ENCODE measurements at regions not wholly inside any gene's neighbourhood (a gene's known extent, or its start where the extent isn't known, plus 50 kb on each side); places are given as distances from the start of the nearest gene placed in this dataset.
"Not testable (repeated sequence)": the region's sequence is repeated elsewhere in the genome, so short reads cannot be mapped to it uniquely, and the experiment has no call there.

DNA sequence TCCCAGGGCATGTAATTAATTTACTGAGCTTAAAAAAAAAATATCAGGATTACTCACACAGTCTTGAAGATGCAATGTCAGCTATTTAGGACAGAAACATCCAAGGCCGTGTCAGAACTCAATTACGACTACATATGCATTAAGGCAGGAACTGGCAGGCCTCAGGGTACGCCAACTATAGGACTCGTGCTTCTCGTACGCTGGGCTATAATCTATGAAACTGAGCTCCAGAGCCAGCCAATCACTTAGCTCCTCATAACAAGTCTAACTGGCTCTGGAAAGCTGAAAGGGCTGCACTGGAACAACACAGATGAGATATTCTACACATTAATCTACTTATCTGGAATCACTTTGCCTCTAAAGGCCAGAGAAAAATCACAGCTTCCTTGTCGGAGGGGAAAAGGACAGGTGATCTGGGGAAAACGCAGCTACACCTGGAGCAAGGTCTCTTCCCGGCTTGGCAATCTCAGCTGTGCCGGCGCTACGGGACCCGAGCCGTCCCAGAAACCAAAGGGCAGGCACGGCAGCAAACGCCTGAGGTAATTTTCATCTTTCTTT, 212.0 kb downstream of the DEPDC1B start:
- DNase-seq = peak; percentile 12

- no peak for DNase-seq
These were observed 212.5 kb downstream of the DEPDC1B start for GRCh38 chr5:60487476-60487875.

DNA sequence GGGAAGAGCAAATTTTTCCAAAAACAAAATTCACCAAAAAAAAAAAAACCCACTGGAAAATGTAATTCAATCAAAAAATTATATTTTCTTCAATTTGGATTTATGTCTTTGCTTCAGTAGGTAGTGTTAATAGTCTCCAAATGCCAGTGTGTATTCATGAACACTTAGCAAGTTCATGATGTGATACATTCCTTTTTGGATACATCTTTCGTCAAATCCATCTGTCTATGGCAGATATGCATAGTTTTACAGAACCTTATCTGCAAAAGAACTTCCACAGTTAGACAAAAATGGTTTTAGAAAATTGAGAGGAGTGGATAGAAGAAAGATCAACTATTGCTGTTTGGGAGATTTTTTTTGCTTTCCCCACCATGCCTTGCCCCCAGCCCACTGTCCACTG, 214.6 kb downstream of the DEPDC1B start:
- no peak for DNase-seq

DNA sequence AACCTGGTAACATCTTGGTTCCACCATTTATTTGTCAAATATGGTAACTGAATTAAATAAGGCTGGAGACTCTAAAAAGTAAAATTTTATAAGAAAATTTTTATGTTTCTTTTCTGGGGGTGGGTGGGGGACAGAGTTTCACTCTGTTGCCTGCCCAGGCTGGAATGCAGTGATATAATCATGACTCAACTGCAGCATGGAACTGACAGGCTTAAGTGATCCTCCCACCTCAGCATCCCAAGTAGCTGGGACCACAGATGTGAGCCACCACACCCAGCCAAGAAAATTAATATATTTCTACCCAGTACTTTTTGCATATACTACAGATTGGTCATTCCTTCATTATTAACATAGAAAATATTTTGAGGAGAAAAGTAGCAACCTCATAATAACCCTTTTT, 216.9 kb downstream of the DEPDC1B start:
- no peak for DNase-seq

- DNase-seq = no peak
These were observed 217.7 kb downstream of the DEPDC1B start for GRCh38 chr5:60482301-60482700.

GRCh38 chr5:60479542-60479941, 220.4 kb downstream of the DEPDC1B start:
- no peak for DNase-seq

GRCh38 chr5:60477849-60478248, 222.1 kb downstream of the DEPDC1B start:
- DNase-seq = no peak

- no peak for DNase-seq
These were observed 226.3 kb downstream of the DEPDC1B start for GRCh38 chr5:60473654-60474053.

GRCh38 chr5:60473027-60473426, 226.9 kb downstream of the DEPDC1B start:
- DNase-seq = not testable (repeated sequence)

GRCh38 chr5:60470881-60471280, 229.1 kb downstream of the DEPDC1B start:
- no peak for DNase-seq

- DNase-seq = no peak
These were observed 230.7 kb downstream of the DEPDC1B start for GRCh38 chr5:60469286-60469685.

DNA sequence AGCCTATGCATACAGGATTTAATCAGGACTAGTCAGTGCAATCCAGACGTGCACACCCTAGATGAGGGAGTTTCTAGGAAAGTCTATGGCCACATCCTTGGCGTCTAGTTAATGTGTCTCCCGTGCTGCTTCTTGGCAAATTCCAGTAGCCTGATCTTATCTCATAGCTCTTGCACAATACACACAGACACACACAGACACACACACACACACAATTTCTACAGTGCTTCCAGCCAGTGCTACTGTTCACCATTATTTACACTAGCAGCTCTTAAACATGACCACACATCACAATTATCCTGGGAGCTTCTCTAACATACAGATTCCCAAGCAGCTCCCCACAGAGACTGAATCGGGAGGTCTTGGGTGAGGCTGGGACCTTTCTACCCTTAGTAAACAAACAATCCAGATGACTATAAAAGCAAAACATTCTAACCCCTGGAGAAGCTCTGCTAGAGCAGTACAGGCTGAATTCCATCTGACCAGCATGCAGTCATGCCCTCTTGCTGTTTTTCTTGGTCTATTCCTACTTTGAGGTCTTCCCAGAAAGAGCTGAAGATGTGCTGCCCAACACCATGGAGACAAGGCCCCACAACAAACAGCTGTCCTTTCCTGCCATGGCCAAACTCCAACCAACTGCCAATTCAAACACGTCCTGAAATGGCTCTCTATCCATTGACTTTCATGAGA, 236.6 kb downstream of the DEPDC1B start:
- DNase-seq = no peak

DNA sequence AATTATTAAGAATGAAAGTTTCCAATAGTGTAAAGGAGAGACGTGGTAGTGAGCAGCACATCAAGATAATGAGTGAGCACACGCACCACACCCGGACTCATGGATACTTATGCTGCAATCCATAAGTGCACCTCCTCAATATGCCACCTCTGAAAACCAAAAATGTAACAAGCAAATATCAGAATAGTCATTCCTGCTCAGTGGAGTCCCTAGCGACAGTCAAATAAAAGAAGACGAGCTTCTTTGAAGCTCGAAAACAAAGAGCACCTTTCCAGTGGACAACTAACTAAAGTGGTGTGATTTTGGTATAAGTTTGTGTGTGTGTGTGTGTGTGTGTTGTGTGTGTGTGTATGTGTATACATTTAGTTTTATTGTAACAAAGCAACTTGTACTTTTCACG, 241.3 kb downstream of the DEPDC1B start:
- no peak for DNase-seq

DNA sequence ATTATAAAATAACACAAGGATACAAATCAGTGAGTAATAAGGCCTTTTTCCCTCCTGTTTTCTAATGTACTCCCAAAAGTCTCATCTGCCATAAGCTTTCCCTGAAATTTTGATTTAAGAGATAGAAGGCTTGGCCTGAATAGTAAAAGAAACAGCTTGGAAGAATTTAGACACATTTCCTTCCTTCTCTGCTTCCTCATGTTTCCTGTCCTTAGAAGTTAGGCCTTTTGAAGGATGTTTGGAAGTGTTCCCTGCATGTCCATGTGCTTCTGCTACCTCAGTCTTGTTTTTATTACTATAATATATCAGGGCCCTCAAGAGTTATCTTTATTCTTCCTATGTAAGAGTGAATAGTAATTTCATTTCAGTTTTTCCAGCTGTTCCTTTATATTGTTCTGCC, 242.7 kb downstream of the DEPDC1B start:
- DNase-seq = no peak

DNA sequence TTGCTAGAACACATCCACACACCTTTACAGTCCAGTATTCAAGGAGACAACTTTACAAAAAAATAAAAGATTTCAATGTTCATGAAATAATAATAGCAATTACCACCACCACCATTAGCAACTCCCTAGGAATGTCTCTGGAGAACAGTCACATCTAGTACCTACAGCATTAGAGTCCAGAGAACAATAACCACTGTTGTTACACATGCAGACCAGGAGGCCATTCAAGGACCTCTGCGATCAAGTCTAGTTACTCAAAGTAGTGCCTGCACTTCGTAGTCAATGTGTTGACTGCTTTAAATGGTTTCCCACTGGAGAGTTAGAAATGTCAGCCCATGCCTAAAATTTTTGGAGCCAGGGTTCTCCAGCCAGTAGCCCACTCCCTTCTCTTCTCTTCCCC, 244.4 kb downstream of the DEPDC1B start:
- no peak for DNase-seq

DNA sequence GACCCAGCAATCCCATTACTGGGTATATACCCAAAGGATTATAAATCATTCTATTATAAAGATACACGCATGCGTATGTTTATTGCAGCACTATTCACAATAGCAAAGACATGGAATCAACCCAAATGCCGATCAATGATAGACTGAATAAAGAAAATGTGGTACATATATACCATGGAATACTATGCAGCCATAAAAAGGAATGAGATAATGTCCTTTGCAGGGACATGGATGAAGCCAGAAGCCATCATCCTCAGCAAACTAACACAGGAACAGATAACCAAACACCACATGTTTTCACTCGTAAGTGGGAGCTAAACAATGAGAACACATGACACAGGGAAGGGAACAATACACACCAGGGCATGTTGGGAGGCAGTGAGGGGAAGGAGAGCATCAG, 245.7 kb downstream of the DEPDC1B start:
- DNase-seq = not testable (repeated sequence)

DNA sequence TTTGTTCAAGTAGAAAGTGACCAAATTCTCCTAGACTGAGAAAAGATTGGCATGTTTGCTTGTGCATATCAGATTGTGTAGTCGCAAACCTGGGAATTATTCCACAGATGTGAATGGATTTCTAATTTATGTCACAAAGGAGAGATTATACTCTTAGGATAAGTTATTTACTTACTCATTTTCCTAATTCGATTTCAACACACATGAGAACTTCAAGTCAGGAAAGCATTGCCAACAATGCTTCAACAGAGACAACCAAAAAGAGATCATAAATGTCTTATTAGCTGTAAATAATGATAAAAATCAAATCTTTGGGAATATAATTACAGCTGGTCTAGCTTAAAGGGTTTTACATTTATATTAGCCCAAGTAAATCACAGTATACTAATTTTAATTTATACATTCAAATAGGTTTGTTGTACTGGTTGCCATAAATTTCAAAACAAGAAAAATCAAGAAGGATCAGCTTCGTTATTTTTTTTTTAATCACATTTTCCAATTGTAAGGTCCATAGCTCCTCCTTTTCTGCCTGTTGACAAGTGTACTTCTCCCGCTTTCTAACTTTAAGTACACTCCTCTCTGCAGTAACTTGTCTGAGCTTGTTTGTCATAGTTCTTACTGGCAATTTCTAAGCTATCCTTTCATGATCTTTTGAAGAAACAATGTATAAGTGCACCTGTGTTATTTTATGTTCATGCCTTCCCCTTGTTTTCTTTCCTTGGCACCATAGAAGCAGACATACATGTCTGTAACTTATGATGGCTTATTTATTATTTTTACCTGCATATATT, 246.6 kb downstream of the DEPDC1B start:
- no peak for DNase-seq

- DNase-seq = no peak
These were observed 251.4 kb downstream of the DEPDC1B start for GRCh38 chr5:60448600-60448999.

DNA sequence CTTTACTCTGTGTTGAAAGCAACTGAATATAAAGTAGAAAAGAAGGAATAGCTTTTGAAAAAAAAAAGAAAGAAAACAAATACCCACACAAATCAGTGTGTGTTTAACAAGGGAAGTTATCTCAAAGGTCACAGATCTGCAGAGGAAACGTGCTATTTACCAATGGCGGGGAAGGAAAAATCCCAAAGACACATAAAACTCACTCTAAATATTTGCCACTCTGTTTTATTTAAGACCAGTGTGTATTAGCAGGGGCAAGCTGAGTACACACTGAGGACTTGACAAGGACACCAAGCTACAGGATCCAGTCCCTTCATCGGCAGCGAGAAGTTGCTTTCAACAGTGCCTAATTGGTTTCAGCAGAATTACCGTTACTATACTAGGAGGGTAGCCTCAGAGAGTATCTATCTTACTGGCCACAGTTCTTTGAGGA, 252.5 kb downstream of the DEPDC1B start:
- DNase-seq = no peak

DNA sequence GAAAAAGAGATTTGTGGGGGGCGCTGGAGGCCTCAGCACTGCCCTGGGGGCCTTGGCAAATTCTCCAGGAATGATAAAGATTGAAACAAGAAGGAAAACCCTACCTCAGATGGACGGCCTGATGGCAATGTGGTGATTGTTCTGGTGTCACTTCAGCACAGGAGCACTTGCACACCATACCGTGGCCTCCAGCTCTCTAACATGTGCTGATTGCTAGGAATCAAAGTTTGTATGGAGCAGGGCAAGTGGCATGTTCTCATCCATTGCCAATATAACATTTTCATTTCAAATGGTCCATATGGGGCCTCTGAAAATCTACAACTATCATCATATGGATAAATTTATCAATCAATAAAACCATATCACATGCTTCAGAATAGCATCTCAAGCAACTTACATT, 253.0 kb downstream of the DEPDC1B start:
- no peak for DNase-seq

- no peak for DNase-seq
These were observed 254.0 kb downstream of the DEPDC1B start for GRCh38 chr5:60445921-60446320.

DNA sequence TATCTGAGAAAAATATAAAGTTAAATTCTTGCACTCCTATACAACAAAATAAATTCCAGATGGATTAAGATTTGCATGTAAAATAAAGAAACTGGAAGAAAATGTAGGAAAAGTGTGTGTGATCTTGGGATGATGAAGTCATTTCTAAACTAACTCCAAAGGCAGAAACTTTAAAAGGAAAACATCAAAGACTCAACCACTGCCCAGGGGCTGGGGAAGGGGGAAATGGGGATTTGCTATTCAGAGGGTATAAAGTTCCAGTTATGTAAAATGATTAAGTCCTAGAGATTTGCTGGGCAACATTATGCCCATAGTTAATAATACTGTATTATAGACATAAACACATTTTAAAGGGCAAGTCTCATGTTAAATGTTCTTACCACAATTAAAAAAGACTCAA, 254.5 kb downstream of the DEPDC1B start:
- DNase-seq = no peak

GRCh38 chr5:60444661-60445360, 255.2 kb downstream of the DEPDC1B start:
- DNase-seq = no peak

- no peak for DNase-seq
These were observed 260.4 kb downstream of the DEPDC1B start for GRCh38 chr5:60439552-60439951.

All from NCI-H1048 (cell line).